ENCODE measurements at regions not wholly inside any gene's neighbourhood (a gene's known extent, or its start where the extent isn't known, plus 50 kb on each side); places are given as distances from the start of the nearest gene placed in this dataset.

GRCh38 chr5:88391991-88392390, 123.3 kb upstream of the TMEM161B start:
- peaks cover 8 to 11% of the 10 kb centered on the region in 2 experiments for H3K27me3 ChIP-seq (ENCODE audit: control insufficient read depth in 1 of 2, insufficient read depth in 2 of 2, low read length in 2 of 2)
- H3K27ac ChIP-seq (ENCODE audit: low read depth in 1 of 2, low read length in 2 of 2), result no peak overlapping the region
- no peaks in the 10 kb centered on the region for H3K36me3 Mint-ChIP-seq (ENCODE audit: low read depth)
- peaks cover 38% of the 10 kb centered on the region for H3K27me3 Mint-ChIP-seq
- H3K4me1 ChIP-seq (ENCODE audit: insufficient read depth, low read length), result no peaks in the 10 kb centered on the region
- no peak for TF ChIP-seq CTCF (IDR thresholded peaks at IDR 0.05)
- H3K9me3 Mint-ChIP-seq, result no peaks in the 10 kb centered on the region
- intact Hi-C loops (cut with DNase I, micrococcal nuclease), result no loop called here
- H3K4me1 Mint-ChIP-seq (ENCODE audit: low read depth), result no peaks in the 10 kb centered on the region
- ATAC-seq (ENCODE audit: poor library complexity), result no peak
- H3K36me3 ChIP-seq (ENCODE audit: insufficient read depth, low read length), result no peaks in the 10 kb centered on the region
- H3K4me3 Mint-ChIP-seq, result no peak overlapping the region
- no peak for DNase-seq
- ChIA-PET CTCF (no interaction called here), POLR2A (no interaction called here)
- H3K9me3 ChIP-seq (ENCODE audit: control insufficient read depth in 1 of 2, insufficient read depth in 1 of 2, low read length in 2 of 2), result no peaks in the 10 kb centered on the region
- no peak overlapping the region for H3K4me3 ChIP-seq (ENCODE audit: low read length)
- no peak overlapping the region for H3K27ac Mint-ChIP-seq

- Mint-ChIP-seq H3K36me3 (ENCODE audit: low read depth) (no peaks in the 10 kb centered on the region), H3K4me1 (ENCODE audit: low read depth) (no peaks in the 10 kb centered on the region), H3K27me3 (peaks cover 31% of the 10 kb centered on the region), H3K27ac (no peak overlapping the region), H3K4me3 (no peak overlapping the region), H3K9me3 (no peaks in the 10 kb centered on the region)
- intact Hi-C loops (cut with DNase I, micrococcal nuclease), result no loop called here
- Histone ChIP-seq H3K36me3 (ENCODE audit: insufficient read depth, low read length) (no peaks in the 10 kb centered on the region), H3K4me3 (ENCODE audit: low read length) (no peak overlapping the region), H3K27ac (ENCODE audit: low read depth in 1 of 2, low read length in 2 of 2) (no peak overlapping the region), H3K9me3 (ENCODE audit: control insufficient read depth in 1 of 2, insufficient read depth in 1 of 2, low read length in 2 of 2) (no peaks in the 10 kb centered on the region), H3K4me1 (ENCODE audit: insufficient read depth, low read length) (no peaks in the 10 kb centered on the region), H3K27me3 (ENCODE audit: control insufficient read depth in 1 of 2, insufficient read depth in 2 of 2, low read length in 2 of 2) (peaks cover 0 to 3% of the 10 kb centered on the region in 2 experiments)
- CTCF ChIA-PET, result no interaction called here
- POLR2A ChIA-PET, result no interaction called here
- DNase-seq (no peak), ATAC-seq (ENCODE audit: poor library complexity) (no peak)
- no peak for TF ChIP-seq CTCF (IDR thresholded peaks at IDR 0.05)
Observed at GRCh38 chr5:88391116-88391515, 122.5 kb upstream of the TMEM161B start.

DNA sequence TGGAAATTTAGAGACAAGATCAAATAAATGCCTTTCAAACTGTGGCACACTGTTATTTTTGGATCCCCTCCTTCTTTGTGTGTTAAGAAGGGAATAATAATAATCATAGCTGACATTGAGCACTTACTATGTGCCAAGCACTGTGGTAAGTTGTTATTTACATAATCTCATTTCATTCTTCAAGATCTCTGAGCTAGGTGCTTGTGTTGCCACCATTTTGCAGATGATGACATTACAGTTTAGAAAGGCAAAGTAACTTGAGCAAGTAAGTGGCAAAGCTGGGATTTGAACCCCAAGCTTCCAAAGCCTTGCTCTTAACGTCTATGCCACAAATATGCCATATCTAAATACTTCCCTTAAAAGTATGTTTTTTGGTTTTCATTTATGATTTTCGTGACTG, 121.8 kb upstream of the TMEM161B start:
- Mint-ChIP-seq H3K9me3 (no peaks in the 10 kb centered on the region), H3K27ac (no peak overlapping the region), H3K27me3 (peaks cover 28% of the 10 kb centered on the region), H3K4me1 (ENCODE audit: low read depth) (no peaks in the 10 kb centered on the region), H3K36me3 (ENCODE audit: low read depth) (no peaks in the 10 kb centered on the region), H3K4me3 (no peak overlapping the region)
- no peak for TF ChIP-seq CTCF (IDR thresholded peaks at IDR 0.05)
- POLR2A ChIA-PET, result no interaction called here
- H3K4me3 ChIP-seq (ENCODE audit: low read length), result no peak overlapping the region
- no peak overlapping the region for H3K27ac ChIP-seq (ENCODE audit: low read depth in 1 of 2, low read length in 2 of 2)
- no peaks in the 10 kb centered on the region for H3K36me3 ChIP-seq (ENCODE audit: insufficient read depth, low read length)
- ATAC-seq (ENCODE audit: poor library complexity) (no peak), DNase-seq (no peak)
- intact Hi-C loops (cut with DNase I, micrococcal nuclease), result no loop called here
- H3K9me3 ChIP-seq (ENCODE audit: control insufficient read depth in 1 of 2, insufficient read depth in 1 of 2, low read length in 2 of 2), result no peaks in the 10 kb centered on the region
- no peaks in the 10 kb centered on the region for H3K4me1 ChIP-seq (ENCODE audit: insufficient read depth, low read length)
- H3K27me3 ChIP-seq (ENCODE audit: control insufficient read depth in 1 of 2, insufficient read depth in 2 of 2, low read length in 2 of 2), result no peaks in the 10 kb centered on the region
- CTCF ChIA-PET, result no interaction called here

Data from CD4-positive, alpha-beta T cell (primary cell).